Upper lobe of left lung (tissue), 6 donors: ENCODE measurements at regions not wholly inside any gene's neighbourhood (a gene's known extent, or its start where the extent isn't known, plus 50 kb on each side); places are given as distances from the start of the nearest gene placed in this dataset.

Experiments
- ATAC-seq, 2 donors: fragments of 200-7000 bp; cut with Tn5 transposase; one replicate each; pipeline ENCODE4 v1.9.1; 2022; ENCODE audit warnings: mild to moderate bottlenecking in 2 of 2, moderate library complexity in 2 of 2; ENCODE audit not compliant: low FRiP score in 2 of 2
- DNase-seq, 2 donors: peaks; one replicate each; pipeline ENCODE4 v3.0.0-alpha.2; 2019 to 2020
- H3K27ac ChIP-seq, 4 donors: fragments of 200-600 bp; sonication (generic); one replicate each; pipeline ENCODE4 v1.5.1; 2016 to 2019
- H3K27me3 ChIP-seq, 4 donors: fragments of 200-600 bp; sonication (generic); one replicate each; pipeline ENCODE4 v1.5.1; 2017 to 2019
- H3K36me3 ChIP-seq, 4 donors: fragments of 200-600 bp; sonication (generic); one replicate each; pipeline ENCODE4 v1.5.1; 2016 to 2019
- H3K4me1 ChIP-seq, 4 donors: fragments of 200-600 bp; sonication (generic); one replicate each; pipeline ENCODE4 v1.5.1; 2018 to 2019
- H3K4me3 ChIP-seq, 4 donors: fragments of 200-600 bp; sonication (generic); one replicate each; pipeline ENCODE4 v1.5.1; 2017 to 2019; ENCODE audit warnings: mild to moderate bottlenecking in 2 of 4, moderate library complexity in 1 of 4
- H3K9me3 ChIP-seq, 4 donors: fragments of 200-600 bp; sonication (generic); one replicate each; pipeline ENCODE4 v1.5.1; 2018 to 2019
- EP300 ChIP-seq, 4 donors: sonication (generic); formaldehyde crosslinking; IDR thresholded peaks; one replicate each; pipeline ENCODE4 v1.5.1; 2017; ENCODE audit warnings: antibody characterized with exemption in 4 of 4, control low read depth in 2 of 4
- POLR2A ChIP-seq, 4 donors: fragments of 450-650 bp; IDR thresholded peaks; one replicate each; pipeline ENCODE4 v1.5.1; 2016 to 2017; ENCODE audit warnings: antibody characterized with exemption in 4 of 4, mild to moderate bottlenecking in 2 of 4
- POLR2AphosphoS5 ChIP-seq, 2 donors: sonication (generic); formaldehyde crosslinking; IDR thresholded peaks; one replicate each; pipeline ENCODE4 v1.5.1; 2017; ENCODE audit warnings: antibody characterized with exemption in 2 of 2
- WGBS, 2 donors: methylation state at CpG; one replicate each; pipeline ENCODE4 v1.1.5; 2017 to 2018; 5-methylcytosine and 5-hydroxymethylcytosine counted together
- TF ChIP-seq, protein P1 (sequence below), 6 experiments: fragments of 450-650 bp in 4 of 6; fragments of 200-600 bp in 2 of 6; sonication (generic) in 2 of 6; IDR thresholded peaks; one replicate each; pipeline ENCODE4 v1.5.1; 2016 to 2019; ENCODE audit warnings: antibody characterized with exemption in 6 of 6
- donor health status: DM: no; HTN: no; CAD: no; lungs with moderate emphysema.
- donor health status: DM: no; HTN: yes; CAD: no; lungs with severe emphysema.

DNA sequence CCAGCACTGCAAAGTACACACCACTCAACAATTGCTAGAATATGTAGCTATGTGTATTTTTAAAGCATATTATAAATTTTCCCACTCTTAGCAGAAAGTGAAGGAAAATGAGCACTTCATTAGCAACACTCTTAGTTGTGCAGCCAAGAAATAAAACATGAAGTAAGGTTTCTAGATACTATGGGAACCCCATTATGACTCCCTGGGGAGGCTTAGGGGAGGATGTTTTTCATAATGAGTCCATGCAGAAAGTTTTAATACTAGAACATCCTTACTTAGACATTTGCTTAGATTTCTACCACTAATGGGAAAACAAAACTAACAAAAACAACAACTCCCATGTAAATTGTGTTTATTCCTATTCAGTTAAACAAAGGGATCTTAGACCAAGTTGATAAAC is 148.4 kb upstream of the HDAC9 start:
- TF ChIP-seq POLR2AphosphoS5 (IDR thresholded peaks at IDR 0.05) (no peak), EP300 (IDR thresholded peaks at IDR 0.05) (no peak), POLR2A (IDR thresholded peaks at IDR 0.05) (no peak)
- TF ChIP-seq, protein P1, sequence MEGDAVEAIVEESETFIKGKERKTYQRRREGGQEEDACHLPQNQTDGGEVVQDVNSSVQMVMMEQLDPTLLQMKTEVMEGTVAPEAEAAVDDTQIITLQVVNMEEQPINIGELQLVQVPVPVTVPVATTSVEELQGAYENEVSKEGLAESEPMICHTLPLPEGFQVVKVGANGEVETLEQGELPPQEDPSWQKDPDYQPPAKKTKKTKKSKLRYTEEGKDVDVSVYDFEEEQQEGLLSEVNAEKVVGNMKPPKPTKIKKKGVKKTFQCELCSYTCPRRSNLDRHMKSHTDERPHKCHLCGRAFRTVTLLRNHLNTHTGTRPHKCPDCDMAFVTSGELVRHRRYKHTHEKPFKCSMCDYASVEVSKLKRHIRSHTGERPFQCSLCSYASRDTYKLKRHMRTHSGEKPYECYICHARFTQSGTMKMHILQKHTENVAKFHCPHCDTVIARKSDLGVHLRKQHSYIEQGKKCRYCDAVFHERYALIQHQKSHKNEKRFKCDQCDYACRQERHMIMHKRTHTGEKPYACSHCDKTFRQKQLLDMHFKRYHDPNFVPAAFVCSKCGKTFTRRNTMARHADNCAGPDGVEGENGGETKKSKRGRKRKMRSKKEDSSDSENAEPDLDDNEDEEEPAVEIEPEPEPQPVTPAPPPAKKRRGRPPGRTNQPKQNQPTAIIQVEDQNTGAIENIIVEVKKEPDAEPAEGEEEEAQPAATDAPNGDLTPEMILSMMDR (IDR thresholded peaks at IDR 0.05), result no peak
- no peaks in the 10 kb centered on the region for H3K27me3 ChIP-seq
- no peak for ATAC-seq
- H3K4me3 ChIP-seq, result no peak overlapping the region
- H3K9me3 ChIP-seq, result no peaks in the 10 kb centered on the region
- no peaks in the 10 kb centered on the region for H3K4me1 ChIP-seq
- H3K36me3 ChIP-seq, result no peaks in the 10 kb centered on the region
- DNase-seq, result no peak
- no peak overlapping the region for H3K27ac ChIP-seq

DNA sequence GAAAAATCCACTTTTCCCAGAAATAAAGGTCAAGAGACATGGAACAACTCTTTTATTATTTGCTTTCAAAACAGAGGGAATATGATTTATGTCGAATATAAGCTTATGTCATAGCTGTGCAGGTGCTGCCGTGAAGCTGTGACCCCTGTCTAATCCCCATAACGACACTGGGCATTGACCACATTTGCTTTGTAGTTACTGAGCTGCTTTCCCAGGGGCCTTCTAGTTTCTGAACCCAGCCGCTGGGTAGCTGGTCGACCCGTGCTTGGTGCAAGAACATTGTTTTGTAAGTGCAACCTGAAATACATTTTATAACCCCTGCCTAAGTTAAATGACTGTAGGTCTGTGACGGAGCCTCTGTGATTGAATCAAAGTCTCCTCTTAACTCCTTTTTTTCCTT is 144.9 kb upstream of the HDAC9 start:
- Histone ChIP-seq H3K4me1 (peaks cover 0 to 3% (median under 1%) of the 10 kb centered on the region in 4 donors), H3K36me3 (no peaks in the 10 kb centered on the region), H3K9me3 (no peaks in the 10 kb centered on the region), H3K27ac (no peak overlapping the region), H3K27me3 (no peaks in the 10 kb centered on the region), H3K4me3 (no peak overlapping the region)
- DNase-seq (no peak), ATAC-seq (no peak)
- TF ChIP-seq EP300 (IDR thresholded peaks at IDR 0.05) (no peak), POLR2AphosphoS5 (IDR thresholded peaks at IDR 0.05) (no peak), POLR2A (IDR thresholded peaks at IDR 0.05) (no peak)
- TF ChIP-seq, protein P1 (IDR thresholded peaks at IDR 0.05), result no peak
- WGBS, 2 donors, result 71 to 76% methylated on average over 7 of the region's 7 CpGs

DNA sequence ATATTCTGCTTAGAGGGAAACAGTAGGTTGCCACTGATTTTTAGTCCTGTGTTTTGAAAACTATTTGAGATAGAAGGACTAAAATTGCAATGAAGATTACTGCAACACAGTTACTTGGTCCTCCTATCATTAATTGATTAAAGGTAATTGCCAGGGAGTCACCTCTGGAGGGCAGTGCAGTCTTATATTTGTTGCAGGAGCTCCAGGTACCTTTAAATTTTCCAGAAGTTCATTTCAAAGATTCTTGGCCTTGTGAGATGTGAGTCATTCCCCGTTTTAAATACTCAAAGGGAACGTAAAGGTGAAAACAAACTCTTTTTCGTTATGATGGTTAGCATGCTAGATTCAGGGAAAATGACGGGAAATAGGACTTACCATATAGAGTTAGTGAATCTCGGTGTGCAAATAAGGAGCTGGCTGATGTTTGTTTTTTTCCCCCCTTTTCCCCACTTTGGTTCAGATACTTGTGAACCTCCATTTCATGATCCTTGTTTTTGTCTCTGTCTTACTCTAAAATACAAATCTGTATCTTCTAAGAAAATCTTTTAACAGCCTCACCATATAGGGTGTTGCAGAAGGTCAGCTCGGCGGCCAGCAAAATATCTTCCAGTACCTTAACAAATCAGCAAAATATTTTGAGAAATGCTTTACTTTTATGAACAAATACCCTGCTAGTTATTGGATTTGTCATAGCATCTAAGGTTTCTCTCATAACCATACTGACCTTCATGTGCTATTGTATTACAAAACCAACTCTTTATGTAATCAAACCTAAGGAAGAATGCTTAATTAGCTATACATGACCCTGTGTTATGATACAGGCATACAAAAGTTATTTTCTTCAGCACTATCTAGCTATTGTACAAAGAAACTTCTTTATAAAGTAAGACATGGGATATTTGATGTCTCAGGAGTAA is 143.0 kb upstream of the HDAC9 start:
- 56 to 65% methylated on average over 7 of the region's 7 CpGs for WGBS, 2 donors
- Histone ChIP-seq H3K27me3 (no peaks in the 10 kb centered on the region), H3K9me3 (no peaks in the 10 kb centered on the region), H3K36me3 (no peaks in the 10 kb centered on the region), H3K4me1 (peaks cover 0 to 6% (median 2%) of the 10 kb centered on the region in 4 donors), H3K4me3 (no peak overlapping the region), H3K27ac (no peak overlapping the region)
- DNase-seq (peak in 1 of 2 donors; percentile 26), ATAC-seq (no peak)
- no peak for TF ChIP-seq POLR2AphosphoS5 (IDR thresholded peaks at IDR 0.05)
- TF ChIP-seq POLR2A (IDR thresholded peaks at IDR 0.05), result no peak
- TF ChIP-seq EP300 (IDR thresholded peaks at IDR 0.05), result no peak
- TF ChIP-seq, protein P1 (IDR thresholded peaks at IDR 0.05), result peak; percentile 9 to 58 (median 46)

DNA sequence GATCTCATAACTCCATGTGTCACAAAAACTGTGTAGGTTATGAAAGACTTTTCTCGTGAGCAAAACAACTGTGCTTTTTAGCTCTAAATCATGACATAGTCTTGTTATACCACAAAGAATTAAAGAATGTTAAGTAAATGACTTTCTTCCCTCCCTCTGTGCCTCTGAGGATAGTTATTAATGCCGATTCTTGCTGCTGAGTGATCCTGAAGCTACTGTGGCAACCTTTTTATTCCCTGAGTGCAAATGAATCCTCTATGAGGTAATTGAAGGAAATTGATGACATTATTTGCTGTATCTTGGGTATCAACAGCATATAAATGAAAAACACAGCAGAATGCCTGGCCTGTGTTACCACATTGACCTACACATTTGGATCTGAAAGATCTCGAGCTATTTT is 142.2 kb upstream of the HDAC9 start:
- no peak for DNase-seq
- H3K27ac ChIP-seq, result no peak overlapping the region
- H3K4me1 ChIP-seq, result peaks cover 0 to 6% (median 2%) of the 10 kb centered on the region in 4 donors
- TF ChIP-seq, protein P1 (IDR thresholded peaks at IDR 0.05), result no peak
- TF ChIP-seq EP300 (IDR thresholded peaks at IDR 0.05) (no peak), POLR2A (IDR thresholded peaks at IDR 0.05) (no peak), POLR2AphosphoS5 (IDR thresholded peaks at IDR 0.05) (no peak)
- no peak overlapping the region for H3K4me3 ChIP-seq
- 87 to 90% methylated on average over 3 of the region's 3 CpGs for WGBS, 2 donors
- no peaks in the 10 kb centered on the region for H3K27me3 ChIP-seq
- H3K9me3 ChIP-seq, result no peaks in the 10 kb centered on the region
- H3K36me3 ChIP-seq, result no peaks in the 10 kb centered on the region
- ATAC-seq, result no peak
